ENCODE measurements at regions not wholly inside any gene's neighbourhood (a gene's known extent, or its start where the extent isn't known, plus 50 kb on each side); places are given as distances from the start of the nearest gene placed in this dataset.

- TF ChIP-seq NFIC (IDR thresholded peaks at IDR 0.05) (no peak), YY1 (IDR thresholded peaks at IDR 0.05; ENCODE audit: low read depth) (no peak), CEBPB (IDR thresholded peaks at IDR 0.05) (no peak), USF1 (IDR thresholded peaks at IDR 0.05) (no peak), EGR1 (IDR thresholded peaks at IDR 0.05) (no peak), FOXM1 (IDR thresholded peaks at IDR 0.05; ENCODE audit: borderline replicate concordance, low read depth) (no peak), MAX (IDR thresholded peaks at IDR 0.05) (no peak), ZBTB7A (IDR thresholded peaks at IDR 0.05; ENCODE audit: low read depth) (no peak), CREB1 (IDR thresholded peaks at IDR 0.05; ENCODE audit: low read depth) (no peak), TEAD4 (IDR thresholded peaks at IDR 0.05) (no peak), REST (IDR thresholded peaks at IDR 0.05; ENCODE audit: low read depth) (no peak), EP300 (IDR thresholded peaks at IDR 0.05; ENCODE audit: borderline replicate concordance) (no peak), TAF1 (IDR thresholded peaks at IDR 0.05; ENCODE audit: low read depth) (no peak)
Observed at GRCh38 chr5:152106571-152106970, 181.9 kb upstream of the GLRA1 start.

GRCh38 chr5:152105085-152105484 lies 180.4 kb upstream of the GLRA1 start:
- TF ChIP-seq REST (IDR thresholded peaks at IDR 0.05; ENCODE audit: low read depth) (no peak), CREB1 (IDR thresholded peaks at IDR 0.05; ENCODE audit: low read depth) (no peak), TCF12 (IDR thresholded peaks at IDR 0.05; ENCODE audit: low read depth) (no peak), EP300 (IDR thresholded peaks at IDR 0.05; ENCODE audit: borderline replicate concordance) (no peak), FOXM1 (IDR thresholded peaks at IDR 0.05; ENCODE audit: borderline replicate concordance, low read depth) (no peak), ZBTB7A (IDR thresholded peaks at IDR 0.05; ENCODE audit: low read depth) (no peak), TEAD4 (IDR thresholded peaks at IDR 0.05) (no peak), RAD21 (IDR thresholded peaks at IDR 0.05; ENCODE audit: low read depth) (no peak), MAX (IDR thresholded peaks at IDR 0.05) (no peak), EGR1 (IDR thresholded peaks at IDR 0.05) (no peak), CEBPB (IDR thresholded peaks at IDR 0.05) (no peak), TAF1 (IDR thresholded peaks at IDR 0.05; ENCODE audit: low read depth) (no peak), YY1 (IDR thresholded peaks at IDR 0.05; ENCODE audit: low read depth) (no peak), USF1 (IDR thresholded peaks at IDR 0.05) (no peak), NFIC (IDR thresholded peaks at IDR 0.05) (no peak)

- no peak for TF ChIP-seq FOXM1 (IDR thresholded peaks at IDR 0.05; ENCODE audit: borderline replicate concordance, low read depth)
- no peak for TF ChIP-seq TEAD4 (IDR thresholded peaks at IDR 0.05)
- TF ChIP-seq ZBTB7A (IDR thresholded peaks at IDR 0.05; ENCODE audit: low read depth): no peak
- no peak for TF ChIP-seq REST (IDR thresholded peaks at IDR 0.05; ENCODE audit: low read depth)
- TF ChIP-seq EGR1 (IDR thresholded peaks at IDR 0.05): no peak
- TF ChIP-seq TCF12 (IDR thresholded peaks at IDR 0.05; ENCODE audit: low read depth): no peak
- no peak for TF ChIP-seq CREB1 (IDR thresholded peaks at IDR 0.05; ENCODE audit: low read depth)
- TF ChIP-seq CEBPB (IDR thresholded peaks at IDR 0.05): no peak
- no peak for TF ChIP-seq NFIC (IDR thresholded peaks at IDR 0.05)
- no peak for TF ChIP-seq TAF1 (IDR thresholded peaks at IDR 0.05; ENCODE audit: low read depth)
- no peak for TF ChIP-seq YY1 (IDR thresholded peaks at IDR 0.05; ENCODE audit: low read depth)
- no peak for TF ChIP-seq USF1 (IDR thresholded peaks at IDR 0.05)
- TF ChIP-seq RAD21 (IDR thresholded peaks at IDR 0.05; ENCODE audit: low read depth): no peak
- no peak for TF ChIP-seq EP300 (IDR thresholded peaks at IDR 0.05; ENCODE audit: borderline replicate concordance)
- TF ChIP-seq MAX (IDR thresholded peaks at IDR 0.05): no peak
Observed at GRCh38 chr5:152104211-152104610, 179.6 kb upstream of the GLRA1 start.

- TF ChIP-seq REST (IDR thresholded peaks at IDR 0.05; ENCODE audit: low read depth) (no peak), YY1 (IDR thresholded peaks at IDR 0.05; ENCODE audit: low read depth) (no peak), MAX (IDR thresholded peaks at IDR 0.05) (no peak), NFIC (IDR thresholded peaks at IDR 0.05) (no peak), TEAD4 (IDR thresholded peaks at IDR 0.05) (no peak), CREB1 (IDR thresholded peaks at IDR 0.05; ENCODE audit: low read depth) (no peak), ZBTB7A (IDR thresholded peaks at IDR 0.05; ENCODE audit: low read depth) (no peak), EGR1 (IDR thresholded peaks at IDR 0.05) (no peak), USF1 (IDR thresholded peaks at IDR 0.05) (no peak), TCF12 (IDR thresholded peaks at IDR 0.05; ENCODE audit: low read depth) (no peak), FOXM1 (IDR thresholded peaks at IDR 0.05; ENCODE audit: borderline replicate concordance, low read depth) (no peak), CEBPB (IDR thresholded peaks at IDR 0.05) (no peak), EP300 (IDR thresholded peaks at IDR 0.05; ENCODE audit: borderline replicate concordance) (no peak), TAF1 (IDR thresholded peaks at IDR 0.05; ENCODE audit: low read depth) (no peak), RAD21 (IDR thresholded peaks at IDR 0.05; ENCODE audit: low read depth) (no peak)
Observed at GRCh38 chr5:152102057-152102456, 177.4 kb upstream of the GLRA1 start.

All from Ishikawa (cell line).